ENCODE measurements at regions not wholly inside any gene's neighbourhood (a gene's known extent, or its start where the extent isn't known, plus 50 kb on each side); places are given as distances from the start of the nearest gene placed in this dataset.

- peaks cover 0 to 36% (median 2%) of the 10 kb centered on the region in 12 donors for H3K9me3 ChIP-seq
- H3K4me3 ChIP-seq: no peak overlapping the region
- H3K36me3 ChIP-seq: no peaks in the 10 kb centered on the region
- intact Hi-C loops (cut with DNase I): no loop called here
- WGBS, 4 donors: 42 to 64% (median 47%) methylated on average over 1 of the region's 1 CpG
- peak in 2 of 4 donors; percentile 28 to 56 for ATAC-seq
- H3K27me3 ChIP-seq: no peaks in the 10 kb centered on the region
- H3K27ac ChIP-seq: no peak overlapping the region
- TF ChIP-seq POLR2A (IDR thresholded peaks at IDR 0.05) (no peak), CTCF (IDR thresholded peaks at IDR 0.05) (no peak)
- DNase-seq: no peak
- H3K4me1 ChIP-seq: peaks cover 0 to 3% (median 0%) of the 10 kb centered on the region in 12 donors
These were observed 215.4 kb upstream of the PGRMC2 start for GRCh38 chr4:128502818-128503527.

GRCh38 chr4:128501239-128501638 is 213.6 kb upstream of the PGRMC2 start:
- WGBS, 4 donors: 86 to 97% (median 96%) methylated on average over 3 of the region's 3 CpGs
- Histone ChIP-seq H3K4me1 (peaks cover 0 to 3% (median 0%) of the 10 kb centered on the region in 12 donors), H3K27ac (no peak overlapping the region), H3K4me3 (no peak overlapping the region), H3K36me3 (no peaks in the 10 kb centered on the region), H3K27me3 (no peaks in the 10 kb centered on the region), H3K9me3 (peaks cover 0 to 36% (median 2%) of the 10 kb centered on the region in 12 donors)
- intact Hi-C loops (cut with DNase I): no loop called here
- no peak for DNase-seq
- TF ChIP-seq POLR2A (IDR thresholded peaks at IDR 0.05): no peak
- no peak for TF ChIP-seq CTCF (IDR thresholded peaks at IDR 0.05)
- no peak for ATAC-seq

GRCh38 chr4:128488055-128488705 is 200.6 kb upstream of the PGRMC2 start:
- no peak overlapping the region for H3K4me3 ChIP-seq
- intact Hi-C loops (cut with DNase I): no loop called here
- H3K36me3 ChIP-seq: no peaks in the 10 kb centered on the region
- 72 to 81% (median 73%) methylated on average over 3 of the region's 3 CpGs for WGBS, 4 donors
- peaks cover 0 to 5% (median 0%) of the 10 kb centered on the region in 12 donors for H3K9me3 ChIP-seq
- H3K27me3 ChIP-seq: no peaks in the 10 kb centered on the region
- no peaks in the 10 kb centered on the region for H3K4me1 ChIP-seq
- TF ChIP-seq CTCF (IDR thresholded peaks at IDR 0.05) (no peak), POLR2A (IDR thresholded peaks at IDR 0.05) (no peak)
- H3K27ac ChIP-seq: no peak overlapping the region
- no peak for DNase-seq
- no peak for ATAC-seq

GRCh38 chr4:128484896-128485295 is 197.3 kb upstream of the PGRMC2 start:
- Histone ChIP-seq H3K4me1 (no peaks in the 10 kb centered on the region), H3K36me3 (no peaks in the 10 kb centered on the region), H3K27me3 (no peaks in the 10 kb centered on the region), H3K27ac (no peak overlapping the region), H3K4me3 (no peak overlapping the region), H3K9me3 (peaks cover 0 to 8% (median 0%) of the 10 kb centered on the region in 12 donors)
- intact Hi-C loops (cut with DNase I): no loop called here
- ATAC-seq (no peak), DNase-seq (no peak)
- TF ChIP-seq POLR2A (IDR thresholded peaks at IDR 0.05) (no peak), CTCF (IDR thresholded peaks at IDR 0.05) (no peak)

Data from heart left ventricle (tissue), 16 donors.